PFSK-1 (cell line): ENCODE measurements at regions not wholly inside any gene's neighbourhood (a gene's known extent, or its start where the extent isn't known, plus 50 kb on each side); places are given as distances from the start of the nearest gene placed in this dataset.

Source experiments
- POLR2AphosphoS5 ChIP-seq: IDR thresholded peaks from 2 replicates; pipeline ENCODE4 v1.6.1; 2012; ENCODE audit warnings: low read depth, mild to moderate bottlenecking, control low read depth, low read length, moderate library complexity
- REST ChIP-seq, 2 experiments: IDR thresholded peaks; 2 replicates each; pipeline versions ENCODE4 v1.6.1 to v1.8.0; 2011 to 2012; ENCODE audit warnings: low read depth in 2 of 2, low read length in 2 of 2, control low read depth in 1 of 2, inconsistent platforms in 1 of 2, mild to moderate bottlenecking in 1 of 2, moderate library complexity in 1 of 2; ENCODE audit not compliant: insufficient read depth in 1 of 2
- SIN3A ChIP-seq: IDR thresholded peaks from 2 replicates; pipeline ENCODE4 v1.6.1; 2012; ENCODE audit warnings: mild to moderate bottlenecking, low read length, moderate library complexity, borderline replicate concordance; ENCODE audit not compliant: insufficient read depth
- TAF1 ChIP-seq: IDR thresholded peaks from 2 replicates; pipeline ENCODE4 v1.6.1; 2012; ENCODE audit warnings: low read length, control low read depth, borderline replicate concordance; ENCODE audit not compliant: insufficient read depth

- TF ChIP-seq POLR2AphosphoS5 (peak; percentile 48; the same call in 1 of the 2 replicates), REST (IDR thresholded peaks at IDR 0.05; ENCODE audit: insufficient read depth in 1 of 2, low read depth in 2 of 2, low read length in 2 of 2) (no peak), TAF1 (0 out of 2 replicates have a peak, but pooled peaks have one; percentile 26), SIN3A (no peak)
Measured at GRCh38 chr4:72991873-72992272, 77.6 kb downstream of the COX18 start.
